ENCODE measurements at regions not wholly inside any gene's neighbourhood (a gene's known extent, or its start where the extent isn't known, plus 50 kb on each side); places are given as distances from the start of the nearest gene placed in this dataset.
"Not testable (repeated sequence)": the region's sequence is repeated elsewhere in the genome, so short reads cannot be mapped to it uniquely, and the experiment has no call there.

- DNase-seq (ENCODE audit: low spot score) = no peak
Observed at GRCh38 chr12:61290473-61290872, 969.7 kb upstream of the USP15 start.

- DNase-seq (ENCODE audit: low spot score) = no peak
Observed at GRCh38 chr12:61291647-61292046, 968.6 kb upstream of the USP15 start.

GRCh38 chr12:61294011-61294410 is 966.2 kb upstream of the USP15 start:
- DNase-seq (ENCODE audit: low spot score) = not testable (repeated sequence)

GRCh38 chr12:61301817-61302216 is 958.4 kb upstream of the USP15 start:
- no peak for DNase-seq (ENCODE audit: low spot score)

- no peak for DNase-seq (ENCODE audit: low spot score)
Observed at GRCh38 chr12:61302282-61302681, 957.9 kb upstream of the USP15 start.

- DNase-seq (ENCODE audit: low spot score) = no peak
Observed at GRCh38 chr12:61308220-61308619, 952.0 kb upstream of the USP15 start.

GRCh38 chr12:61311413-61311812 is 948.8 kb upstream of the USP15 start:
- DNase-seq (ENCODE audit: low spot score) = no peak

- DNase-seq (ENCODE audit: low spot score) = no peak
Observed at GRCh38 chr12:61348871-61349270, 911.3 kb upstream of the USP15 start.

- DNase-seq (ENCODE audit: low spot score) = no peak
Observed at GRCh38 chr12:61355105-61355504, 905.1 kb upstream of the USP15 start.

GRCh38 chr12:61356485-61356884 is 903.7 kb upstream of the USP15 start:
- DNase-seq (ENCODE audit: low spot score) = no peak

GRCh38 chr12:61357496-61357895 is 902.7 kb upstream of the USP15 start:
- DNase-seq (ENCODE audit: low spot score) = no peak

- DNase-seq (ENCODE audit: low spot score) = no peak
Observed at GRCh38 chr12:61362037-61362436, 898.2 kb upstream of the USP15 start.

- no peak for DNase-seq (ENCODE audit: low spot score)
Observed at GRCh38 chr12:61365001-61365400, 895.2 kb upstream of the USP15 start.

- no peak for DNase-seq (ENCODE audit: low spot score)
Observed at GRCh38 chr12:61367281-61367785, 892.9 kb upstream of the USP15 start.

GRCh38 chr12:61369241-61369910 is 890.8 kb upstream of the USP15 start:
- DNase-seq (ENCODE audit: low spot score) = no peak

- no peak for DNase-seq (ENCODE audit: low spot score)
Observed at GRCh38 chr12:61384511-61384910, 875.7 kb upstream of the USP15 start.

GRCh38 chr12:61385771-61386170 is 874.4 kb upstream of the USP15 start:
- DNase-seq (ENCODE audit: low spot score) = no peak

- no peak for DNase-seq (ENCODE audit: low spot score)
Observed at GRCh38 chr12:61397668-61398067, 862.5 kb upstream of the USP15 start.

- DNase-seq (ENCODE audit: low spot score) = peak; percentile 24
Observed at GRCh38 chr12:61412201-61412600, 848.0 kb upstream of the USP15 start.

GRCh38 chr12:61414470-61414869 is 845.7 kb upstream of the USP15 start:
- DNase-seq (ENCODE audit: low spot score) = no peak

GRCh38 chr12:61422786-61423185 is 837.4 kb upstream of the USP15 start:
- DNase-seq (ENCODE audit: low spot score) = no peak

- no peak for DNase-seq (ENCODE audit: low spot score)
Observed at GRCh38 chr12:61452076-61452475, 808.1 kb upstream of the USP15 start.

GRCh38 chr12:61487728-61488127 is 772.5 kb upstream of the USP15 start:
- no peak for DNase-seq (ENCODE audit: low spot score)
